ENCODE measurements at regions not wholly inside any gene's neighbourhood (a gene's known extent, or its start where the extent isn't known, plus 50 kb on each side); places are given as distances from the start of the nearest gene placed in this dataset.
A peak's percentile ranks its signal among the peaks of the same experiment; 100 is the strongest.

DNA sequence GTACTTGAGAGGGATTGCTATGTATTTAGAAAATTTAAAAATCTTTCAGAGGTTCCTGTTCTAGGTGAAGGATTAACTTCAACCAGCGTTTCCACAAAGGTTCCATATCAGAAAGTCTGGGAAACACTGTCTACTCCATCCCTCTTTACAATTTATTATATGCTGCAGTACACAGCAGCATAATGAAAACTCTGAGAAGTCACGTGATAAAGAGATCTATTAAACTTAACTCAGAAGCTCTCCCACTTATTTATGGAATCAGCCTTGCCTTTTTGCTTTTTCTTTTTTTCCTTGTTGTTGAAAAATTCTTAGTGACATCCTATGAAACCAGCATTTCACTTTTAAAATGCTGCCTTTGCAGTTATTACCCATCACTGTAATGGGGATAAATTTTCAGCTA lies 186.2 kb downstream of the ACER2 start:
- H3K4me1 ChIP-seq: no peaks in the 10 kb centered on the region
- H3K9me3 ChIP-seq (replicated peaks in 1 of 11): no peaks in the 10 kb centered on the region
- no peak overlapping the region for H3K27ac ChIP-seq
- no peaks in the 10 kb centered on the region for H3K36me3 ChIP-seq
- H3K4me2 ChIP-seq: no peak overlapping the region
- no peaks in the 10 kb centered on the region for H3K27me3 ChIP-seq
- no peak for TF ChIP-seq Cebpa-rat (IDR thresholded peaks at IDR 0.05)
- no peak overlapping the region for H3K4me3 ChIP-seq
- no peak overlapping the region for H3K9ac ChIP-seq
- no peaks in the 10 kb centered on the region for H4K20me1 ChIP-seq

DNA sequence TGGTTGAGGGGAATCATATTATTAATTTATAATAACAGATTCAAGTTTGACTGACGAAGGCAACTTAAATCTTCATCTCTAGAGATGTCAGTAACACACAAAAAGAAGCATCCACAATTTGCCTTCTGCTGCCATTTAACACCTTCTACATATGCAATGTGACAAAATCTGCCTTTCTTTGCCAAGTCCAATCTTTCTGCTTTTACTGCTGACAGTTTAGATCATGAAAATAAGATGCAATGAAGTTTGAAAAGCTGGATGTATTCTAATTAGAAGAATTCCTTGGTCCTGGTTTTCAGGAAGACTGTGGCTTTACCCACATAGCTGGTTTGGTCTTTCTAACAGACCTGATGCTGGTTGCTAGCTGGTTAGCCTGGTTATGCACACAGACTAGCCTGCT lies 178.9 kb downstream of the ACER2 start:
- H3K27me3 ChIP-seq: no peaks in the 10 kb centered on the region
- H3K4me3 ChIP-seq: no peak overlapping the region
- H3K9me3 ChIP-seq (replicated peaks in 1 of 11): peaks cover 0 to 6% (median 0%) of the 10 kb centered on the region in 11 experiments; a peak in 1 of 22 replicates
- no peak overlapping the region for H3K4me2 ChIP-seq
- H3K9ac ChIP-seq: no peak overlapping the region
- H3K27ac ChIP-seq: no peak overlapping the region
- no peak for TF ChIP-seq Cebpa-rat (IDR thresholded peaks at IDR 0.05)
- no peaks in the 10 kb centered on the region for H3K36me3 ChIP-seq
- H4K20me1 ChIP-seq: no peaks in the 10 kb centered on the region
- no peaks in the 10 kb centered on the region for H3K4me1 ChIP-seq

DNA sequence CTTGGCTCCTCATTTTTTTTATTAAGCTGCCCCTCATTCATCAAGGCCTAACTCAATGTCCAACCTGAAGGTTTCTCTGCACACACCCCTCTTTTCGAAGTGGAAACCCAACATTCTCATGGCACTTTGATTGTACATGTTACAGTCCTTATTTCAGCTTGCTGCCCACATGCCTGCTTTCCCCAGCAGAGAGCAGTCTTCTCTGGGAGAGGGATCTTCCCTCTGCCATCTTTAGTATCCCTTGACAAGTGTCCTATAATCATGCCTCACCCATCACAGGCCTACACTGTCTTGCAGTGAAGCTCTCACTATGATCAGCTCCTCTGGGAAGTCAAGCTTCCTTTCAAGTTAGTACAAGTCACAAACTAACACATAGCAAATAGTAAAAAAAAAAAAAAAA lies 175.1 kb downstream of the ACER2 start:
- Histone ChIP-seq H3K27me3 (no peaks in the 10 kb centered on the region; a peak in 1 of 22 replicates), H3K4me2 (no peak overlapping the region), H4K20me1 (no peaks in the 10 kb centered on the region), H3K4me1 (no peaks in the 10 kb centered on the region), H3K36me3 (no peaks in the 10 kb centered on the region), H3K4me3 (no peak overlapping the region), H3K9me3 (replicated peaks in 1 of 11) (peaks cover 0 to 6% (median 0%) of the 10 kb centered on the region in 11 experiments; a peak in 1 of 22 replicates), H3K9ac (no peak overlapping the region), H3K27ac (no peak overlapping the region)
- TF ChIP-seq Cebpa-rat (IDR thresholded peaks at IDR 0.05): no peak

DNA sequence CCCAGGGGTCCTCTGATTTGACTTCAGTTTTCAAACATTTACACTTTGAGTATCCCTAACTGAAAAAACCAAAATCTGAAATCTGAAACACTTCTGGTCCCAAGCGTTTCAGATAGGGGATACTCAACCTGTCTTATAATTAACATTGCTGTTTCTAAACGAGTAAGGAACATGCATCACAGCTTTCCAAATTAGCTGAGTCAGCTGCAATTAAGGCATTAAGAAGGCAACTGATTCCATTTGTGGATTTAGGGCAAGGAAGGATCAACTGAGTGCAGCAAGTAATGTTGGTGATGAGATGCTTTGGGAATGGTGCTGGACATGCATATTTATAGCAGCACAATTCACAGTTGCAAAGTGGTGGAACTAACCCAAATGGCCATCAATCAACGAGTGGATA lies 168.6 kb downstream of the ACER2 start:
- Histone ChIP-seq H3K4me1 (no peaks in the 10 kb centered on the region), H3K27ac (no peak overlapping the region), H4K20me1 (no peaks in the 10 kb centered on the region), H3K9ac (no peak overlapping the region), H3K4me2 (no peak overlapping the region), H3K9me3 (replicated peaks in 1 of 11) (peaks cover 0 to under 1% (median 0%) of the 10 kb centered on the region in 11 experiments; a peak in 1 of 22 replicates), H3K27me3 (no peaks in the 10 kb centered on the region; a peak in 1 of 22 replicates), H3K4me3 (no peak overlapping the region), H3K36me3 (no peaks in the 10 kb centered on the region)
- no peak for TF ChIP-seq Cebpa-rat (IDR thresholded peaks at IDR 0.05)

DNA sequence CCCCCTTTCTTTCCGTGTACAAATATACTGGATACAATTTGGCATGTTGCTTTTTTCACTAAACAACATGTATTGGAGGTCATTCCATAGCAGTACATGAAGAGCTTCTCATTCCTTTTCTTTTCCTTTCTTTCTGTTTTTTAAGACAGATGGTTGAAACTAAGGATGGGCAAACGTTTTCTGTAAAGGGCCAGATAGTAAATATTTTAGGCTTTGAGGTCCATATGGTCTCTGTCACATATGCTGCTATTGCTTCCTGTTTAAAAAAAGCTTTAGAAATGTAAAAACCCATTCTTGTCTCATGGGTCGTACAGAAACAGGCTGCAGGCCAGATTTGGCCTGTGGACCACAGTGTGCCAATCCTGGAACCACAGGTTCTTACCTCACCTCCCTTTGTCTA lies 160.1 kb downstream of the ACER2 start:
- H3K9me3 ChIP-seq (replicated peaks in 1 of 11): peaks cover 0 to 11% (median 4%) of the 10 kb centered on the region in 11 experiments; a peak in 7 of 22 replicates
- H3K27me3 ChIP-seq: no peaks in the 10 kb centered on the region
- H3K27ac ChIP-seq: peak overlapping the region in 1 of 11 experiments; percentile 29; a peak in 2 of 22 replicates
- H3K4me2 ChIP-seq: peak overlapping the region in 8 of 11 experiments; percentile 50 to 77 (median 64); a peak in 15 of 22 replicates
- H3K9ac ChIP-seq: no peak overlapping the region
- no peaks in the 10 kb centered on the region for H4K20me1 ChIP-seq
- TF ChIP-seq Cebpa-rat (IDR thresholded peaks at IDR 0.05): no peak
- no peaks in the 10 kb centered on the region for H3K36me3 ChIP-seq
- no peak overlapping the region for H3K4me3 ChIP-seq
- peaks cover 0 to 29% (median 22%) of the 10 kb centered on the region in 10 experiments; a peak in 16 of 20 replicates for H3K4me1 ChIP-seq

DNA sequence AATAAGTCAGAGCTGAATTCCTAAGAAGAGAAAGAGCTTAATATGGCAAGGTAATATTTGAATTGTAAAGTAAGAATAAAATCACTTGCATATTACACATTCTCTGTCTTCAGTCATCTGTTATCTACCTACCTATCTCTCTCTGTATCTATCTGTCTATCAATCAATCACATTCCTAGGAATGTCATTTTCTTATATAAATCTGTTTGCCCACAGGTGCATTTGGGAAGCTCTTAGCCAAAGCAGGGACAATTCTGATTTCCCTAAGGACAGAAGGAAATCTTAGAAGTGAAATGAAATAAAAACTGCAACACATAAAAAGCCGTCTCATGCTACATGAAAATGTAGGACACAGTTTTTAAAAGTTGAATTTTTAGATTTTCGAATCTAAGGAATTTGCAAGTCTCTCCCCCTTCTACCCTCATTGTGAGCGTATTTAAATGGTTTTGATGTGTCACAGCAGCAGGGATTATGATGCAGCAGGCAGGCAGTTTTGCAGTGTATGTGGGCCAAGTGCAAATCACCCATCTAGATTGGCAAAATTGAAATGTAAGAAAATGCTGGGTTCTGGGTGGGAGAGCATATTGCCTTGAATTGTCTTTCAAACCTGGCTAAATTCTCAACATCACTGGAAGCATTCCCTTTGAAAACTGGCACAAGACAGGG lies 155.7 kb downstream of the ACER2 start:
- H3K36me3 ChIP-seq: no peaks in the 10 kb centered on the region
- H3K27me3 ChIP-seq: no peaks in the 10 kb centered on the region
- no peak overlapping the region for H3K4me2 ChIP-seq
- H4K20me1 ChIP-seq: no peaks in the 10 kb centered on the region
- H3K27ac ChIP-seq: no peak overlapping the region
- TF ChIP-seq Cebpa-rat (IDR thresholded peaks at IDR 0.05): no peak
- H3K4me3 ChIP-seq: no peak overlapping the region
- peaks cover 0 to 13% (median 3%) of the 10 kb centered on the region in 11 experiments; a peak in 5 of 22 replicates for H3K9me3 ChIP-seq (replicated peaks in 1 of 11)
- H3K9ac ChIP-seq: no peak overlapping the region
- peaks cover 0 to 33% (median 22%) of the 10 kb centered on the region in 10 experiments; a peak in 16 of 20 replicates for H3K4me1 ChIP-seq

DNA sequence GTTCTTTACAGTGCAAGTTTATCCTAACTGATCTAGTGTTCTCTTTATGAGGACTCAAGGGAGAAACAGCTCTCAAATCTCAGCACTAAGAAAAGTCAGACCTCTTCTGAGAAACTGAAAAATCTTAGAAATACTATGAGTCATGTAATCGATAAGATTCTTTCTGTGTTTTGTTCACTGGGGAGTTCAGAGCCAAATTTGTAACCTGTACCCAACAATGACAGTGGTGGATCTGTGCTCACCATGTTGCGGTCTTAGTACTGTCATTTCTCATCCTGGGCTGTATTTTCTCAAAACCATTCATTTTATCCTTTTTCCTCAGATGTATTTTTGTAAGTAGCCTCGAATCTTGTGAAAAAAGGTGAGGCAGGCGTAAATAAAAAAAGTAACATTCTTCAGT lies 146.4 kb downstream of the ACER2 start:
- no peak overlapping the region for H3K4me3 ChIP-seq
- no peaks in the 10 kb centered on the region for H3K27me3 ChIP-seq
- no peak overlapping the region for H3K9ac ChIP-seq
- H4K20me1 ChIP-seq: no peaks in the 10 kb centered on the region
- H3K4me1 ChIP-seq: peaks cover 32 to 57% (median 48%) of the 10 kb centered on the region in 10 experiments
- TF ChIP-seq Cebpa-rat (IDR thresholded peaks at IDR 0.05): no peak
- peaks cover 26 to 39% (median 33%) of the 10 kb centered on the region in 11 experiments for H3K9me3 ChIP-seq (replicated peaks in 1 of 11)
- H3K27ac ChIP-seq: no peak overlapping the region
- peak overlapping the region in 8 of 11 experiments; percentile 44 to 76 (median 58); a peak in 10 of 22 replicates for H3K4me2 ChIP-seq
- H3K36me3 ChIP-seq: peaks cover 0 to 7% (median 0%) of the 10 kb centered on the region in 11 experiments; a peak in 3 of 22 replicates

DNA sequence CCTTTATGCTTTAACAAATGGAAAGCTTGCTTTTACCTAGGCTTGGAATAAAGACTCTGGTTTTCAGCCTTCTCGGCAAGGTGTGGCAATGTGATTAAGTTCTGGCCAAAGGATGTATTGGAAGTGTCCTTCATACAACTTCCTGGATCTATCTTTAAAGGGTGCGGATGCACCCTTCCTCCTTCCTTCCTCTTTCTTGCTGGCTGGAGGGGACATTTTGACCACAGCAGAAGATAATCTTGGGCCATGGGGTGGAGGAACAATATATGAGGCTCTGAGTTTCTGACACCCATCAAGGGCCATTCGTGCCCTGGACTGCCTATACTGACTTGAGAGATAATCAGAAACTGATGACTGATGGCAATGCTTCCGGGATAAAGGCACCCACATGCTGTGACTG lies 145.7 kb downstream of the ACER2 start:
- peak overlapping the region; percentile 33 to 76 (median 59); a peak in 21 of 22 replicates for H3K4me2 ChIP-seq
- no peaks in the 10 kb centered on the region for H3K27me3 ChIP-seq
- H3K4me1 ChIP-seq: peaks cover 36 to 60% (median 54%) of the 10 kb centered on the region in 10 experiments
- H3K9me3 ChIP-seq (replicated peaks in 1 of 11): peaks cover 27 to 40% (median 33%) of the 10 kb centered on the region in 11 experiments
- H3K36me3 ChIP-seq: peaks cover 0 to 7% (median 0%) of the 10 kb centered on the region in 11 experiments; a peak in 3 of 22 replicates
- no peak for TF ChIP-seq Cebpa-rat (IDR thresholded peaks at IDR 0.05)
- no peak overlapping the region for H3K27ac ChIP-seq
- H3K9ac ChIP-seq: no peak overlapping the region
- H3K4me3 ChIP-seq: no peak overlapping the region
- no peaks in the 10 kb centered on the region for H4K20me1 ChIP-seq

DNA sequence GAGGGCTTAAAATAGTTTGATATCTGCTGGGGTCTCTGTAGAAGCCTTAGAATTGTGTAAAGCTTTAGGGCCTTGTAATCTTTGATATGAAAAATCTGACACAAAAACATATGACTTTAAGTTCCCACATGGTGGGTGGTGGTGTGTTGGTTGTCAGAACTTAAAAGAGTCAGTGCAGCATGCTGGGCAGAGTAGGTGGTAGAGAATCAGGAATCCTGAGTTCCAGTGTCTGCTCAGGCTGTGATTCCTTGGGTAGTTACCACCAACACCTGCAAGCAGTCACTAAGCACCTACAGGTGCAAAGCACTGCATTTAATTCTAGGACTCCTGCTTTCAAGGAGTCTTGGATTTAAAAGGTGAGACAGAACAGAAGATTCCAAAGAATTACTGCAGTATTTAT lies 144.6 kb downstream of the ACER2 start:
- Histone ChIP-seq H3K36me3 (peaks cover 0 to 7% (median 0%) of the 10 kb centered on the region in 11 experiments; a peak in 3 of 22 replicates), H4K20me1 (no peaks in the 10 kb centered on the region), H3K4me1 (peaks cover 36 to 60% (median 55%) of the 10 kb centered on the region in 10 experiments), H3K4me2 (peak overlapping the region in 3 of 11 experiments; percentile 6 to 76 (median 69); a peak in 2 of 22 replicates), H3K9ac (no peak overlapping the region), H3K27me3 (no peaks in the 10 kb centered on the region), H3K27ac (no peak overlapping the region), H3K4me3 (no peak overlapping the region), H3K9me3 (replicated peaks in 1 of 11) (peaks cover 22 to 40% (median 30%) of the 10 kb centered on the region in 11 experiments)
- no peak for TF ChIP-seq Cebpa-rat (IDR thresholded peaks at IDR 0.05)

All from BLaER1 treated with 17β-estradiol and CSF1 and Interleukin-3, amounts not matched to agents 10 nM and 100 nM (cell line).